Testis (tissue), 2 donors: ENCODE measurements at regions not wholly inside any gene's neighbourhood (a gene's known extent, or its start where the extent isn't known, plus 50 kb on each side); places are given as distances from the start of the nearest gene placed in this dataset.

Experiments used
- POLR2A ChIP-seq: fragments of 450-650 bp; IDR thresholded peaks from one replicate; pipeline ENCODE4 v1.6.1; 2017; ENCODE audit warnings: antibody characterized with exemption, mild to moderate bottlenecking, moderate library complexity
- TF ChIP-seq, protein P1 (sequence below), 3 experiments: fragments of 450-650 bp in 2 of 3; fragments of 200-600 bp in 1 of 3; sonication (generic) in 1 of 3; IDR thresholded peaks; one replicate each; pipeline ENCODE4 v1.5.1; 2016 to 2019; ENCODE audit warnings: antibody characterized with exemption in 3 of 3, mild to moderate bottlenecking in 2 of 3, moderate library complexity in 1 of 3

DNA sequence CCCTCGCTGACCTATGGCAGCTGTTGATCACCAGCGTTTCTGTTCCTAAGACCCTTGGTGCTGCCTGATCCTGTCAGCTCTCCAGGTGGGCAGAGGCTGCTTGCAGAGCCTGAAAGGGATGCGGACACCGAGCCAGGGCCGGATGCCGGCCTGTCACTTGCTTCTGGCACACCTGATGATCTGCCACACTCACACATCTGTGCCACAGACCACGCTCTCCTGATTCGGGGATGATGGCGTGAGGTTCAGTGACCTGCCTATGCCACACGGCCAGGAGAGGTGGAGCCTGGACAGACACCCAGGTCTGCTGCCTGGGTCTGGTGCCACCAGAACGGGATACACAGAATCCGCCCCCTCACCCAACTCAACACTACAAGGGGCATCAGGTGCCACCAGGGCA is 129.4 kb upstream of the GLI2 start:
- TF ChIP-seq, protein P1, sequence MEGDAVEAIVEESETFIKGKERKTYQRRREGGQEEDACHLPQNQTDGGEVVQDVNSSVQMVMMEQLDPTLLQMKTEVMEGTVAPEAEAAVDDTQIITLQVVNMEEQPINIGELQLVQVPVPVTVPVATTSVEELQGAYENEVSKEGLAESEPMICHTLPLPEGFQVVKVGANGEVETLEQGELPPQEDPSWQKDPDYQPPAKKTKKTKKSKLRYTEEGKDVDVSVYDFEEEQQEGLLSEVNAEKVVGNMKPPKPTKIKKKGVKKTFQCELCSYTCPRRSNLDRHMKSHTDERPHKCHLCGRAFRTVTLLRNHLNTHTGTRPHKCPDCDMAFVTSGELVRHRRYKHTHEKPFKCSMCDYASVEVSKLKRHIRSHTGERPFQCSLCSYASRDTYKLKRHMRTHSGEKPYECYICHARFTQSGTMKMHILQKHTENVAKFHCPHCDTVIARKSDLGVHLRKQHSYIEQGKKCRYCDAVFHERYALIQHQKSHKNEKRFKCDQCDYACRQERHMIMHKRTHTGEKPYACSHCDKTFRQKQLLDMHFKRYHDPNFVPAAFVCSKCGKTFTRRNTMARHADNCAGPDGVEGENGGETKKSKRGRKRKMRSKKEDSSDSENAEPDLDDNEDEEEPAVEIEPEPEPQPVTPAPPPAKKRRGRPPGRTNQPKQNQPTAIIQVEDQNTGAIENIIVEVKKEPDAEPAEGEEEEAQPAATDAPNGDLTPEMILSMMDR (IDR thresholded peaks at IDR 0.05), result no peak
- TF ChIP-seq POLR2A, result no peak
